ENCODE measurements at regions not wholly inside any gene's neighbourhood (a gene's known extent, or its start where the extent isn't known, plus 50 kb on each side); places are given as distances from the start of the nearest gene placed in this dataset.

- DNase-seq, result no peak
Observed at GRCh38 chr5:129342796-129343195, 117.3 kb upstream of the ADAMTS19 start.

- peak; percentile 22 to 46 for DNase-seq
Observed at GRCh38 chr5:129345213-129345924, 114.7 kb upstream of the ADAMTS19 start.

- no peak for DNase-seq
Observed at GRCh38 chr5:129356846-129357245, 103.3 kb upstream of the ADAMTS19 start.

- DNase-seq, result no peak
Observed at GRCh38 chr5:129358069-129358468, 102.0 kb upstream of the ADAMTS19 start.

GRCh38 chr5:129359450-129359849 is 100.6 kb upstream of the ADAMTS19 start:
- DNase-seq, result no peak

GRCh38 chr5:129361441-129362025 is 98.6 kb upstream of the ADAMTS19 start:
- DNase-seq, result peak in 1 of 2 experiments; percentile 24

- no peak for DNase-seq
Observed at GRCh38 chr5:129362456-129362855, 97.6 kb upstream of the ADAMTS19 start.

- DNase-seq, result no peak
Observed at GRCh38 chr5:129363991-129364390, 96.1 kb upstream of the ADAMTS19 start.

- DNase-seq, result no peak
Observed at GRCh38 chr5:129367883-129368282, 92.2 kb upstream of the ADAMTS19 start.

- no peak for DNase-seq
Observed at GRCh38 chr5:129372025-129372424, 88.1 kb upstream of the ADAMTS19 start.

- DNase-seq, result peak in 1 of 2 experiments; percentile 0
Observed at GRCh38 chr5:129377504-129377903, 82.6 kb upstream of the ADAMTS19 start.

- no peak for DNase-seq
Observed at GRCh38 chr5:129378961-129379360, 81.1 kb upstream of the ADAMTS19 start.

- no peak for DNase-seq
Observed at GRCh38 chr5:129379406-129379805, 80.7 kb upstream of the ADAMTS19 start.

- no peak for DNase-seq
Observed at GRCh38 chr5:129382921-129383672, 77.0 kb upstream of the ADAMTS19 start.

- no peak for DNase-seq
Observed at GRCh38 chr5:129384193-129384592, 75.9 kb upstream of the ADAMTS19 start.

GRCh38 chr5:129384736-129385135 is 75.4 kb upstream of the ADAMTS19 start:
- DNase-seq, result no peak

- DNase-seq, result no peak
Observed at GRCh38 chr5:129387944-129388343, 72.2 kb upstream of the ADAMTS19 start.

- DNase-seq, result no peak
Observed at GRCh38 chr5:129392681-129393080, 67.4 kb upstream of the ADAMTS19 start.

- DNase-seq, result no peak
Observed at GRCh38 chr5:129395247-129395646, 64.9 kb upstream of the ADAMTS19 start.

GRCh38 chr5:129398026-129398678 is 61.9 kb upstream of the ADAMTS19 start:
- DNase-seq, result no peak

- DNase-seq, result no peak
Observed at GRCh38 chr5:129399069-129399468, 61.0 kb upstream of the ADAMTS19 start.

- DNase-seq, result peak in 1 of 2 experiments; percentile 2
Observed at GRCh38 chr5:129400395-129400983, 59.6 kb upstream of the ADAMTS19 start.

GRCh38 chr5:129405222-129405621 is 54.9 kb upstream of the ADAMTS19 start:
- no peak for DNase-seq
